ENCODE measurements at regions not wholly inside any gene's neighbourhood (a gene's known extent, or its start where the extent isn't known, plus 50 kb on each side); places are given as distances from the start of the nearest gene placed in this dataset.

- DNase-seq = no peak
Observed at GRCh38 chr11:112882494-112883381, 78.5 kb upstream of the NCAM1 start.

GRCh38 chr11:112884012-112884767 is 77.0 kb upstream of the NCAM1 start:
- no peak for DNase-seq

- DNase-seq = no peak
Observed at GRCh38 chr11:112885744-112886433, 75.3 kb upstream of the NCAM1 start.

GRCh38 chr11:112886434-112887370 is 74.5 kb upstream of the NCAM1 start:
- no peak for DNase-seq

DNA sequence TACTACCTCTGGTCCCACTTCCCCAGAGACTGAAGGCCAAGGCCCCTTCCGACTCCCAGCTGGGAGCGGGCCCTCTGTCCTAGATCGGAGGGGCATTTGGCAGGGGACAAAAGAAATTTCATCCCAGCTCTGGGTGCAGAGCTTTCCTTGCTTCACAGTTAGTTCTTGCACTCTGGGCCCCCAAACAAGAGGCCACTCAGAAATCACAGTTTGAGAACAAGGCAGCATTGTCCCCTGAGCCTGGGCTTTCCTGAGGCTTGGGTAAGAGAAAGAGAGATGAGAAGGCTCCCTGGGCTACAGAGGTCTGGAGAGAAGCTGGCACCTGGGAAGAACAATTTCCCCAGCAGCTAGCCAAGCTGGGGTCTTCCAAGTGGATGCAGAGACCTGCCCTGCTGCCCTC is 71.8 kb upstream of the NCAM1 start:
- DNase-seq = no peak

DNA sequence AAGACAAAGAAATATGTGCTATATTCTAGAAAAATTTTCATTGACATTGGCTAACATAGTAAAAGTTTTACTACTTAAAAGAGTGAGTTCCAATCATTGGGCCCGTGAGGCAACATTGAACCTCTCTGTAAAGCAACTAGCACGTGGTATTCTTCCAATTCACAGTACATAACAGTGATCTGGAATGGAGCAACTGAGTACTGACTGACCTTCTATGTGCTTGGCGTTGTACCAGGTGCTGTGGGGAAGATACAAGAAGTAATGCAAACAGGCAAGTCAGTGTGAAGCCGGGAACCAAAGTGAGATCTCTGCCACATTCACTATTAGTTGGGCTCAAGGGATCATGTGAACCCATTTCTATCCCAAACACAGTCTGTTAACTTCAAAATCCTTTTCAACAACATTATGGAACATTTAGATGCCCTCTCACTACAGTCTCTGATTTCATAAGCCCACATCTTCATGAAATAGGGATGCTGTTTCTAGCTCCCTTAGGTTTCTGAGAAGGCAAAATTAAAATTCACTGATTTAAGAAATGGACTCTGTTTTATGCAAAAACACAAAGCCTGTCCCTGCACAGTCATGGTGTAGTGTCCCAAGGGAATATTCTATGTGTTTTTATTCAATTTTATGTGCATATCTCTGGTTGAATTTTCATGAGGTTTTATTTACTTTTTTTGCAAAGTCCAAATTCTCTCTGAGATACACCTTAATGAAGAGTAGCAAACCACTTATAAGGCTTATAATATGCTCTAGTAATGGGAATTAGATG is 61.8 kb upstream of the NCAM1 start:
- no peak for DNase-seq

- DNase-seq = no peak
Observed at GRCh38 chr11:112901924-112902323, 59.3 kb upstream of the NCAM1 start.

DNA sequence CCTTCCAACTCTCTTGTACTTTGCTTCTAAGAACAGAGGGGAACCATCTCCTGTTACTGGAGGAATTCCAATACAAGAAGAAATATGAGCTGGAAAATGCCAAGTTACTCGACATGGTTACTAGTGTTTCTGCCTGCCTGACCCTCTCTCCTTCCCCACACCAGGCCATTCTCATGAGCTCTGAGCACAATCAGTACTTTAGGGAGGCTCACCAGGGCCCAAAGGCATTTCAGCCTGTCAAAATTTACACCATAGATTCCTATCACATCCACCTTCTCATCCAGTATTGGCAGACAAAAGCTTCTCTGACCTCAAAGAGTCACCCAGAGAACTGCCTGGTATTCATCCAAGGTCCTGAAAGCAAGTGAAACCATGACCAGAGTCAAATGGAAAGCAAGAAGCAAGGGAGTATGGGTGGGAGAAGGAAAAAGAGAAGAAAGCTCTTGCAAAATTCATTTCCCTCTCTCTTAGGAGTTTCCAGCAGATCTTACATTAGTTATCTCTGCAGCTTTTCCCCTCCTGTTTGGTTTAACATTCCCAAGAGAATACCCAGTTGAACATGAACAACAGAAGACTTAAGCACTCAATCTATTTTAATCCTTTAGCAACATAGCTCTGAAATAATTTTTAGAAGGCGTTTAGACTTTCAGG is 58.7 kb upstream of the NCAM1 start:
- no peak for DNase-seq

DNA sequence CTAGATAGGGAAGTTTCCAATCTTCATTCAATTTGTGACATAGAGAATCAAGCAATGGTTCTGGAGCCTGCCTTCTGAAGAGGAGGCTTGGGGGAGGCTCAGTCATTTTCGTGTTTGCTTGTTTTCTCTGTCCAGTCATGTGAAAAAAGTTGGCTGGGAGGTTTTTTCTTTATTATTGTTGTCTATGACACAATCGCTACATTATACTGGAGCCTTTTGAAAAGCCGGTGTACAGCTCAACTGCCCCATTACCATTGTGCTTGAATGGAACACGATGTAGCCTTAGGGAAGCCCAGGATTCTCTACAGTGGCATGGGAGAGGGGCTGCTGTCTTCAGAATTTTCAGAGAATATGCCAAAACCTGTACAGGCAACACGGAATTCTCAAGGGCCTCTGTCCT is 57.9 kb upstream of the NCAM1 start:
- no peak for DNase-seq

- DNase-seq = no peak
Observed at GRCh38 chr11:112911124-112911523, 50.1 kb upstream of the NCAM1 start.
